Cardiac muscle cell (in vitro differentiated cells and primary cell): ENCODE measurements at regions not wholly inside any gene's neighbourhood (a gene's known extent, or its start where the extent isn't known, plus 50 kb on each side); places are given as distances from the start of the nearest gene placed in this dataset.

ENCODE experiments used
- DNase-seq, 2 donors: peaks; one replicate each; pipeline versions ENCODE4 v3.0.0 to v3.0.0-alpha.2; 2010 to 2017; ENCODE audit warnings: low read depth in 1 of 2, low spot score in 1 of 2
- H3K27ac ChIP-seq: fragments of 200-600 bp; sonication (generic); 2 replicates; pipeline ENCODE4 v1.5.1; 2016
- H3K27me3 ChIP-seq: fragments of 200-600 bp; sonication (generic); 2 replicates; pipeline ENCODE4 v1.6.0; 2016; ENCODE audit warnings: control low read depth
- H3K36me3 ChIP-seq: fragments of 200-600 bp; sonication (generic); 2 replicates; pipeline ENCODE4 v1.5.1; 2016; ENCODE audit warnings: control low read depth
- H3K4me1 ChIP-seq: fragments of 200-600 bp; sonication (generic); 2 replicates; pipeline ENCODE4 v1.8.1; 2017; ENCODE audit warnings: low read depth, mild to moderate bottlenecking, mixed run types
- H3K4me3 ChIP-seq: fragments of 200-600 bp; sonication (generic); 2 replicates; pipeline ENCODE4 v1.5.1; 2016; ENCODE audit warnings: mild to moderate bottlenecking
- H3K9me3 ChIP-seq: fragments of 200-600 bp; sonication (generic); 2 replicates; pipeline ENCODE4 v1.5.1; 2017; ENCODE audit warnings: low read depth, mild to moderate bottlenecking, control low read depth
- CTCF ChIP-seq: IDR thresholded peaks from 2 replicates; pipeline ENCODE4 v1.5.1; 2012; ENCODE audit warnings: low read depth, mild to moderate bottlenecking, low read length

DNA sequence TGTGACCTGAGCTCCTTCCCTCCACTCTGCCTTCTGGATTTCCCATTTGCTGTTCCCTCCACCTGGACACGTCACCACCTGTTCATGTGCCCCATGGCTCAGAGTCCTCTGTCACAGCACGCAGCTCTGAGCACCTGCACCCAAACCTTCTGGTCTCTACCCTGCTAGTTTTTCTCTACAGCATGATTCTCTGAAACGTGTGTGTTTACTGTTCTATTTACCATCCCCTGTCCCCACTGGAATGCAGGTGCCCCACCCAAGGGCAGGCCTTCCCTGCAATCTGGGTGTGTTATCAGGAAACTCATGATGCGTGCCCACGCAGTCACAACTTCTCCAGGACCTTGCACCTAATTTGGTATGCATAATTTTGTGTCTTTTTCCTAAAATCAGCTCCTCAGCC is 284.4 kb upstream of the IGFBP3 start:
- Histone ChIP-seq H3K4me3 (no peak overlapping the region), H3K36me3 (no peaks in the 10 kb centered on the region), H3K27ac (no peak overlapping the region), H3K27me3 (no peaks in the 10 kb centered on the region), H3K4me1 (no peaks in the 10 kb centered on the region), H3K9me3 (no peaks in the 10 kb centered on the region)
- no peak for TF ChIP-seq CTCF
- no peak for DNase-seq

- no peaks in the 10 kb centered on the region for H3K36me3 ChIP-seq
- no peak for TF ChIP-seq CTCF
- no peaks in the 10 kb centered on the region for H3K4me1 ChIP-seq
- H3K4me3 ChIP-seq: no peak overlapping the region
- H3K9me3 ChIP-seq: no peaks in the 10 kb centered on the region
- no peaks in the 10 kb centered on the region for H3K27me3 ChIP-seq
- no peak overlapping the region for H3K27ac ChIP-seq
- no peak for DNase-seq
Observed at GRCh38 chr7:46203926-46204325, 282.9 kb upstream of the IGFBP3 start.

GRCh38 chr7:46202379-46202778 is 281.3 kb upstream of the IGFBP3 start:
- DNase-seq: no peak
- H3K4me3 ChIP-seq: no peak overlapping the region
- no peak overlapping the region for H3K27ac ChIP-seq
- H3K9me3 ChIP-seq: no peaks in the 10 kb centered on the region
- no peaks in the 10 kb centered on the region for H3K4me1 ChIP-seq
- no peaks in the 10 kb centered on the region for H3K36me3 ChIP-seq
- no peak for TF ChIP-seq CTCF
- H3K27me3 ChIP-seq: no peaks in the 10 kb centered on the region

GRCh38 chr7:46201961-46202360 is 280.9 kb upstream of the IGFBP3 start:
- Histone ChIP-seq H3K4me1 (no peaks in the 10 kb centered on the region), H3K9me3 (no peaks in the 10 kb centered on the region), H3K4me3 (no peak overlapping the region), H3K36me3 (no peaks in the 10 kb centered on the region), H3K27ac (no peak overlapping the region), H3K27me3 (no peaks in the 10 kb centered on the region)
- TF ChIP-seq CTCF: no peak
- DNase-seq: no peak

- Histone ChIP-seq H3K27ac (no peak overlapping the region), H3K9me3 (no peaks in the 10 kb centered on the region), H3K4me3 (no peak overlapping the region), H3K27me3 (no peaks in the 10 kb centered on the region), H3K36me3 (no peaks in the 10 kb centered on the region), H3K4me1 (no peaks in the 10 kb centered on the region)
- TF ChIP-seq CTCF: no peak
- no peak for DNase-seq
Observed at GRCh38 chr7:46198701-46199100, 277.6 kb upstream of the IGFBP3 start.
